HL-60 (cell line): ENCODE measurements at regions not wholly inside any gene's neighbourhood (a gene's known extent, or its start where the extent isn't known, plus 50 kb on each side); places are given as distances from the start of the nearest gene placed in this dataset.

Experiments used
- GABPA ChIP-seq: IDR thresholded peaks from 2 replicates; pipeline ENCODE4 v1.6.1; 2012; ENCODE audit warnings: low read depth
- POLR2AphosphoS5 ChIP-seq: IDR thresholded peaks from 2 replicates; pipeline ENCODE4 v1.6.1; 2012; ENCODE audit warnings: low read depth
- TF ChIP-seq, protein P1 (sequence below): IDR thresholded peaks from one replicate; pipeline ENCODE4 v1.5.1; 2011; ENCODE audit warnings: low read length, control low read depth, inconsistent platforms; ENCODE audit not compliant: insufficient read depth
- TF ChIP-seq, protein P2 (sequence below): IDR thresholded peaks from 2 replicates; pipeline ENCODE4 v1.6.1; 2012; ENCODE audit warnings: low read depth; ENCODE audit not compliant: insufficient replicate concordance

DNA sequence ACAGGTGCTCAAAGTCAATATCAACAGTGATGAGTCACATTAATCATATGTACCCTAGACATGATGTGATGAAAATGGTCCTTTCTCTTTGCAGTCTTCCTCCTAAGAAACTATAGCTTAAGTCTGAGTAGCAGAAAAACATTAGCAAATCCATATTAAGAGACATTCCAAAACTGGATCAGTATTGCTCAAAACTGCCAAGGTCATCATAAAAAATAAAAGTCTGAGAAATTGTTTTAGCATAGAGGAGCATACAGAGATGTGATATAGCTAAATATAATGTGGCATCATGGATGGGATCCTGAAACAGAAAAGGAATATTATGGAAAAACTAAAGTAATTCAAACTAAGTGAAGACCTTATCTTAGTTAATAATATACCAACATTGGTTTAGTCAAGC, 1316.1 kb downstream of the SUCLG1 start:
- TF ChIP-seq, protein P1, sequence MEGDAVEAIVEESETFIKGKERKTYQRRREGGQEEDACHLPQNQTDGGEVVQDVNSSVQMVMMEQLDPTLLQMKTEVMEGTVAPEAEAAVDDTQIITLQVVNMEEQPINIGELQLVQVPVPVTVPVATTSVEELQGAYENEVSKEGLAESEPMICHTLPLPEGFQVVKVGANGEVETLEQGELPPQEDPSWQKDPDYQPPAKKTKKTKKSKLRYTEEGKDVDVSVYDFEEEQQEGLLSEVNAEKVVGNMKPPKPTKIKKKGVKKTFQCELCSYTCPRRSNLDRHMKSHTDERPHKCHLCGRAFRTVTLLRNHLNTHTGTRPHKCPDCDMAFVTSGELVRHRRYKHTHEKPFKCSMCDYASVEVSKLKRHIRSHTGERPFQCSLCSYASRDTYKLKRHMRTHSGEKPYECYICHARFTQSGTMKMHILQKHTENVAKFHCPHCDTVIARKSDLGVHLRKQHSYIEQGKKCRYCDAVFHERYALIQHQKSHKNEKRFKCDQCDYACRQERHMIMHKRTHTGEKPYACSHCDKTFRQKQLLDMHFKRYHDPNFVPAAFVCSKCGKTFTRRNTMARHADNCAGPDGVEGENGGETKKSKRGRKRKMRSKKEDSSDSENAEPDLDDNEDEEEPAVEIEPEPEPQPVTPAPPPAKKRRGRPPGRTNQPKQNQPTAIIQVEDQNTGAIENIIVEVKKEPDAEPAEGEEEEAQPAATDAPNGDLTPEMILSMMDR = no peak
- TF ChIP-seq, protein P2, sequence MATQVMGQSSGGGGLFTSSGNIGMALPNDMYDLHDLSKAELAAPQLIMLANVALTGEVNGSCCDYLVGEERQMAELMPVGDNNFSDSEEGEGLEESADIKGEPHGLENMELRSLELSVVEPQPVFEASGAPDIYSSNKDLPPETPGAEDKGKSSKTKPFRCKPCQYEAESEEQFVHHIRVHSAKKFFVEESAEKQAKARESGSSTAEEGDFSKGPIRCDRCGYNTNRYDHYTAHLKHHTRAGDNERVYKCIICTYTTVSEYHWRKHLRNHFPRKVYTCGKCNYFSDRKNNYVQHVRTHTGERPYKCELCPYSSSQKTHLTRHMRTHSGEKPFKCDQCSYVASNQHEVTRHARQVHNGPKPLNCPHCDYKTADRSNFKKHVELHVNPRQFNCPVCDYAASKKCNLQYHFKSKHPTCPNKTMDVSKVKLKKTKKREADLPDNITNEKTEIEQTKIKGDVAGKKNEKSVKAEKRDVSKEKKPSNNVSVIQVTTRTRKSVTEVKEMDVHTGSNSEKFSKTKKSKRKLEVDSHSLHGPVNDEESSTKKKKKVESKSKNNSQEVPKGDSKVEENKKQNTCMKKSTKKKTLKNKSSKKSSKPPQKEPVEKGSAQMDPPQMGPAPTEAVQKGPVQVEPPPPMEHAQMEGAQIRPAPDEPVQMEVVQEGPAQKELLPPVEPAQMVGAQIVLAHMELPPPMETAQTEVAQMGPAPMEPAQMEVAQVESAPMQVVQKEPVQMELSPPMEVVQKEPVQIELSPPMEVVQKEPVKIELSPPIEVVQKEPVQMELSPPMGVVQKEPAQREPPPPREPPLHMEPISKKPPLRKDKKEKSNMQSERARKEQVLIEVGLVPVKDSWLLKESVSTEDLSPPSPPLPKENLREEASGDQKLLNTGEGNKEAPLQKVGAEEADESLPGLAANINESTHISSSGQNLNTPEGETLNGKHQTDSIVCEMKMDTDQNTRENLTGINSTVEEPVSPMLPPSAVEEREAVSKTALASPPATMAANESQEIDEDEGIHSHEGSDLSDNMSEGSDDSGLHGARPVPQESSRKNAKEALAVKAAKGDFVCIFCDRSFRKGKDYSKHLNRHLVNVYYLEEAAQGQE = no peak
- no peak for TF ChIP-seq POLR2AphosphoS5
- no peak for TF ChIP-seq GABPA
